GM12878 (cell line): ENCODE measurements at regions not wholly inside any gene's neighbourhood (a gene's known extent, or its start where the extent isn't known, plus 50 kb on each side); places are given as distances from the start of the nearest gene placed in this dataset.
A peak's percentile ranks its signal among the peaks of the same experiment; 100 is the strongest.

ENCODE experiments used
- ATAC-seq: fragments of 200-7000 bp; cut with Tn5 transposase; 3 replicates; pipeline ENCODE4 v1.9.1; 2020; ENCODE audit warnings: mild to moderate bottlenecking, moderate library complexity
- BruUV-seq: library from RNA; stranded (reverse); fragments of 400-500 nt; replicated peaks from 2 replicates; lab custom pipeline; 2021; lab: Mats Ljungman, UMichigan
- CTCF ChIA-PET: fragments of 300-600 bp; sonication (Branson Sonifier 250); formaldehyde crosslinking; extraction: SDS; loops from one replicate; lab custom pipeline; 2021; ENCODE audit warnings: inconsistent platforms; lab: Yijun Ruan, JAX
- POLR2A ChIA-PET: fragments of 350-600 bp; formaldehyde crosslinking; extraction: SDS; loops from one replicate; lab custom pipeline; 2021; ENCODE audit warnings: inconsistent platforms; lab: Charles Lee
- RAD21 ChIA-PET: fragments of 300-600 bp; sonication (Branson Sonifier 250); formaldehyde crosslinking; loops from one replicate; lab custom pipeline; 2023; ENCODE audit warnings: antibody characterized with exemption; ENCODE audit not compliant: unreplicated experiment; lab: Charles Lee
- SMC1A ChIA-PET: fragments of 300-600 bp; sonication (Branson Sonifier 250); formaldehyde crosslinking; loops from one replicate; lab custom pipeline; 2023; ENCODE audit not compliant: unreplicated experiment, uncharacterized antibody; lab: Charles Lee
- DNase-seq: peaks from one replicate; pipeline ENCODE4 v3.0.0-alpha.2; 2011; ENCODE audit warnings: low read depth, low spot score
- FAIRE-seq: peaks from 3 replicates; lab custom pipeline; 2011; peaks lifted over from hg19 to GRCh38; lab: Jason Lieb, UNC
- H2AFZ ChIP-seq: 2 replicates; pipeline ENCODE4 v1.6.0; 2011; ENCODE audit warnings: low read depth, low read length, control low read depth; ENCODE audit not compliant: control insufficient read depth
- H3K27ac ChIP-seq: 2 replicates; pipeline ENCODE4 v1.5.1; 2011; ENCODE audit warnings: control low read depth; ENCODE audit not compliant: control insufficient read depth, insufficient read depth
- H3K27me3 ChIP-seq, 2 experiments: replicated peaks in 1 of 2; 2 replicates each; pipeline versions ENCODE4 v1.6.0 to v1.6.1; 2011; ENCODE audit warnings: low read length in 1 of 2; ENCODE audit not compliant: control insufficient read depth in 2 of 2, insufficient read depth in 2 of 2
- H3K36me3 ChIP-seq, 2 experiments: 2 replicates each; pipeline ENCODE4 v1.5.1; 2011; ENCODE audit warnings: low read length in 1 of 2; ENCODE audit not compliant: control insufficient read depth in 2 of 2, insufficient read depth in 2 of 2
- H3K4me1 ChIP-seq: 2 replicates; pipeline ENCODE4 v1.6.1; 2011; ENCODE audit warnings: mild to moderate bottlenecking, low read length, moderate library complexity, mixed read lengths; ENCODE audit not compliant: control insufficient read depth, insufficient read depth
- H3K4me2 ChIP-seq: 2 replicates; pipeline ENCODE4 v1.6.0; 2011; ENCODE audit warnings: control low read depth; ENCODE audit not compliant: control insufficient read depth, insufficient read depth
- H3K4me3 ChIP-seq: fragments of 200-600 bp; sonication (generic); 2 replicates; pipeline ENCODE4 v1.5.1; 2016
- H3K79me2 ChIP-seq: 2 replicates; pipeline ENCODE4 v1.6.0; 2011; ENCODE audit warnings: low read length; ENCODE audit not compliant: control insufficient read depth, insufficient read depth
- H3K9ac ChIP-seq: 2 replicates; pipeline ENCODE4 v1.8.0; 2011; ENCODE audit warnings: low read length, control low read depth, mixed read lengths; ENCODE audit not compliant: control insufficient read depth, insufficient read depth
- H3K9me3 ChIP-seq: replicated peaks from 3 replicates; pipeline ENCODE4 v1.5.1; 2011; ENCODE audit warnings: mild to moderate bottlenecking, low read length; ENCODE audit not compliant: control insufficient read depth, insufficient read depth
- H4K20me1 ChIP-seq: 2 replicates; pipeline ENCODE4 v1.6.0; 2011; ENCODE audit not compliant: control insufficient read depth, insufficient read depth
- BCLAF1 ChIP-seq: fragments of 450-650 bp; IDR thresholded peaks from 2 replicates; pipeline ENCODE4 v1.6.1; 2017; ENCODE audit warnings: antibody characterized with exemption, mild to moderate bottlenecking, moderate library complexity
- CREM ChIP-seq: IDR thresholded peaks from 2 replicates; pipeline ENCODE4 v1.6.1; 2014; ENCODE audit warnings: antibody characterized with exemption, low read depth
- MYB ChIP-seq: fragments of 150-350 bp; IDR thresholded peaks from 2 replicates; pipeline ENCODE4 v1.6.1; 2014; ENCODE audit warnings: mild to moderate bottlenecking, low read depth, low read length, borderline replicate concordance
- RAD21 ChIP-seq: IDR thresholded peaks from 2 replicates; pipeline ENCODE4 v1.6.1; 2011; ENCODE audit warnings: mild to moderate bottlenecking, low read depth, low read length, moderate library complexity; ENCODE audit not compliant: insufficient read depth
- REST ChIP-seq: IDR thresholded peaks from 2 replicates; pipeline ENCODE4 v1.6.1; 2012; ENCODE audit warnings: mild to moderate bottlenecking, low read depth, low read length
- RFX5 ChIP-seq: IDR thresholded peaks from 2 replicates; pipeline ENCODE4 v1.6.1; 2011; ENCODE audit warnings: low read depth, low read length, improper control_type of control experiment
- SIX5 ChIP-seq: IDR thresholded peaks from 2 replicates; pipeline ENCODE4 v1.6.1; 2011; ENCODE audit warnings: mild to moderate bottlenecking, low read depth, low read length, moderate library complexity; ENCODE audit not compliant: severe bottlenecking
- STAT3 ChIP-seq: IDR thresholded peaks from 2 replicates; pipeline ENCODE4 v1.6.1; 2011; ENCODE audit warnings: low read depth, low read length, improper control_type of control experiment
- ZNF622 ChIP-seq: fragments of 450-650 bp; IDR thresholded peaks from 2 replicates; pipeline ENCODE4 v1.6.1; 2017; ENCODE audit warnings: mild to moderate bottlenecking, inconsistent platforms
- WGBS: methylation state at CpG from one replicate; pipeline ENCODE4 v1.1.6; 2016; ENCODE audit warnings: low lambda C conversion rate; ENCODE audit not compliant: insufficient replicate concordance, insufficient coverage; ENCODE audit errors: missing lambda C conversion rate; 5-methylcytosine and 5-hydroxymethylcytosine counted together
- in situ Hi-C: fragments of 300-500 bp; cut with MboI; formaldehyde crosslinking; loops from 9 replicates; pipeline ENCODE4 v1.14.3; 2018; ENCODE audit warnings: mixed read lengths
- intact Hi-C: fragments of 100-400 bp; cut with micrococcal nuclease; formaldehyde crosslinking; loops from one replicate; pipeline ENCODE4 v1.14.2; 2022; ENCODE audit not compliant: unreplicated experiment

GRCh38 chr2:104444889-104445288, 409.0 kb upstream of the POU3F3 start (continued):
- no peak for TF ChIP-seq CREM
- TF ChIP-seq STAT3, result no peak
- no peak for TF ChIP-seq MYB
- no peak for TF ChIP-seq SIX5
- TF ChIP-seq RFX5, result no peak
- TF ChIP-seq ZNF622, result no peak
- no peak for TF ChIP-seq REST
- TF ChIP-seq, all 136 proteins: peak for 0

- CTCF ChIA-PET, result interaction anchor here (0.8 to 1.7 kb wide), 7 partner anchors 9 to 73 kb away, joined by 3 to 6 read pairs (median 4); no protein-coding TSS in a partner anchor
- Histone ChIP-seq H3K9me3 (no peaks in the 10 kb centered on the region), H2AFZ (peak overlapping the region; percentile 55), H3K9ac (no peak overlapping the region), H3K79me2 (no peaks in the 10 kb centered on the region), H3K27ac (no peak overlapping the region), H3K4me2 (no peak overlapping the region), H3K4me1 (no peaks in the 10 kb centered on the region), H3K36me3 (no peaks in the 10 kb centered on the region), H3K4me3 (no peak overlapping the region), H4K20me1 (no peaks in the 10 kb centered on the region), H3K27me3 (no peaks in the 10 kb centered on the region)
- ATAC-seq, result peak; percentile 48; the same call in 2 of the 3 replicates
- in situ Hi-C loops, result no loop called here
- no TSS peak for BruUV-seq
- 33% methylated on average over 2 of the region's 2 CpGs for WGBS
- intact Hi-C loops, result no loop called here
- TF ChIP-seq RAD21 (0 out of 2 replicates have a peak, but pooled peaks have one; percentile 3), BCLAF1 (no peak)
- SMC1A ChIA-PET, result interaction anchor here (0.9 to 2.1 kb wide), 5 partner anchors 11 to 157 kb away, joined by 3 to 7 read pairs (median 3); no protein-coding TSS in a partner anchor
- POLR2A ChIA-PET, result interaction anchor here (0.6 to 0.7 kb wide), 2 partner anchors 15 to 96 kb away, joined by 3 read pairs; no protein-coding TSS in a partner anchor
- FAIRE-seq, result no peak
- no peak for DNase-seq
- RAD21 ChIA-PET, result interaction anchor here (1.2 kb wide), 1 partner anchor 9 kb away, joined by 5 read pairs; no protein-coding TSS in a partner anchor
Observed at GRCh38 chr2:104447831-104448434, 406.0 kb upstream of the POU3F3 start.
